ENCODE measurements at regions not wholly inside any gene's neighbourhood (a gene's known extent, or its start where the extent isn't known, plus 50 kb on each side); places are given as distances from the start of the nearest gene placed in this dataset.

DNA sequence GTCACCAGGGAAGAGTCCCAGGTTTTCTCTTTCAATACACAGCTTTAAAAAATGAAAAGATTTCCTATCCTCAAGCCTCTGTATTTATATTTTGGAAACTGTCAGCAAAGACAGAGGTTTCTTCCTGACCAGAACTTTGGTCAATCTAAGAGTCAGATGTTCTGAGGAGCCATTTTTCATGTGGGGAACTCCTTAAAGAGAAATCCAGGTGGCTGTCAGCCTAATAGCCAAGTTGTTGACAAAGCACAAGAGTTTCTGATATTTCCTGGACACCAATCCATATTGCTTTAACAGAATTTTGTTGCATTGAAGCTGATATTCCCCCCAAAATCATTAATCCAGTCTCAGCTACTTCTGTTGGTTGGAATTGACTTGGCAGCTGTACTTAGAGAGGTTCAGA is 318.6 kb upstream of the NFIA start:
- TF ChIP-seq, protein P1, sequence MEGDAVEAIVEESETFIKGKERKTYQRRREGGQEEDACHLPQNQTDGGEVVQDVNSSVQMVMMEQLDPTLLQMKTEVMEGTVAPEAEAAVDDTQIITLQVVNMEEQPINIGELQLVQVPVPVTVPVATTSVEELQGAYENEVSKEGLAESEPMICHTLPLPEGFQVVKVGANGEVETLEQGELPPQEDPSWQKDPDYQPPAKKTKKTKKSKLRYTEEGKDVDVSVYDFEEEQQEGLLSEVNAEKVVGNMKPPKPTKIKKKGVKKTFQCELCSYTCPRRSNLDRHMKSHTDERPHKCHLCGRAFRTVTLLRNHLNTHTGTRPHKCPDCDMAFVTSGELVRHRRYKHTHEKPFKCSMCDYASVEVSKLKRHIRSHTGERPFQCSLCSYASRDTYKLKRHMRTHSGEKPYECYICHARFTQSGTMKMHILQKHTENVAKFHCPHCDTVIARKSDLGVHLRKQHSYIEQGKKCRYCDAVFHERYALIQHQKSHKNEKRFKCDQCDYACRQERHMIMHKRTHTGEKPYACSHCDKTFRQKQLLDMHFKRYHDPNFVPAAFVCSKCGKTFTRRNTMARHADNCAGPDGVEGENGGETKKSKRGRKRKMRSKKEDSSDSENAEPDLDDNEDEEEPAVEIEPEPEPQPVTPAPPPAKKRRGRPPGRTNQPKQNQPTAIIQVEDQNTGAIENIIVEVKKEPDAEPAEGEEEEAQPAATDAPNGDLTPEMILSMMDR (IDR thresholded peaks at IDR 0.05), result no peak
- no peak for TF ChIP-seq POLR2A (IDR thresholded peaks at IDR 0.05)
- no peak overlapping the region for H3K4me3 ChIP-seq (ENCODE audit: low read depth, poor library complexity, severe bottlenecking)
- no peak for DNase-seq (ENCODE audit: low spot score in 2 of 2)
- intact Hi-C loops (cut with DNase I; ENCODE audit: low total_unique reads), result no loop called here

DNA sequence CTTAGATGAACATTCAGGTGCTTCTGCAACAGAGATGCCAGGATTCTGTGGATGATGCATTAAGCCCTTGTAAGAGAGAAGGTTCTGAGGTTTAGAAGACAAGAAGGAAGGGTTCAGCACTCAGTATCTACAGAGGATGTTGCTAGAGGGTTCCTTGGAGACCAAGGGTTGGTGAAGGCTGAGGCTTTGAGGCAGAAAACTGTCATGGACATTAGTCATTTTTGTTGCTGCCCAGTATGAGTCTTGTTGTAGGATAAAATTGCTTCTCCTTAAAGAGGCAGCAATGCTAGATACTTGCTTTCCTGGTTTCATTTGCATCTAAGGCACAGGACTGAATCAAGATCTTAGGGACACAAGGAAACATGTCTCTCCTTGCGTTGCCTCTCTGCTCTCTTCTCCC is 319.4 kb upstream of the NFIA start:
- no peak overlapping the region for H3K4me3 ChIP-seq (ENCODE audit: low read depth, poor library complexity, severe bottlenecking)
- intact Hi-C loops (cut with DNase I; ENCODE audit: low total_unique reads), result no loop called here
- TF ChIP-seq POLR2A (IDR thresholded peaks at IDR 0.05), result no peak
- TF ChIP-seq, protein P1 (IDR thresholded peaks at IDR 0.05), result no peak
- DNase-seq (ENCODE audit: low spot score in 2 of 2), result no peak
- WGBS, 2 donors, result 74 to 94% methylated on average over 1 of the region's 1 CpG

DNA sequence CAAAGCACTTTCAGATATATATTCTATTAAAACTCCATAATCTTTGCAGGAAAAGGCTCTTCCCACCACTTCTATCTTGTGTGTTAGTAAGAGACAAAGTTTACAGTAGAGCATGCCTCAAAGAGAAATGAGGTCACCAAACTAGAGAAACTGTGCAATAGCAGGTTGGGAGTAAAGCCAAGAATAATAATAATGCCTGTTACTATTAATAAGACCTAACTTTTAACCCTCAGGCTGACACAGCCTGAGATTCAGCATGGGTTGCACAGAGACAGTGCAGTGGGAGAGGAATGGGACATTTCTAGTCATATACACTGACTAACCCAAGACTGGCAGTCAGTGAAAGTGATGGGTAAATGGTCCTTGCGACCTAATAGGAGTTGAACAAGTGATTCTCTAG is 320.2 kb upstream of the NFIA start:
- DNase-seq (ENCODE audit: low spot score in 2 of 2), result no peak
- no peak overlapping the region for H3K4me3 ChIP-seq (ENCODE audit: low read depth, poor library complexity, severe bottlenecking)
- intact Hi-C loops (cut with DNase I; ENCODE audit: low total_unique reads), result no loop called here
- TF ChIP-seq POLR2A (IDR thresholded peaks at IDR 0.05), result no peak
- TF ChIP-seq, protein P1 (IDR thresholded peaks at IDR 0.05), result no peak
- WGBS, 2 donors, result 83 to 94% methylated on average over 1 of the region's 1 CpG

DNA sequence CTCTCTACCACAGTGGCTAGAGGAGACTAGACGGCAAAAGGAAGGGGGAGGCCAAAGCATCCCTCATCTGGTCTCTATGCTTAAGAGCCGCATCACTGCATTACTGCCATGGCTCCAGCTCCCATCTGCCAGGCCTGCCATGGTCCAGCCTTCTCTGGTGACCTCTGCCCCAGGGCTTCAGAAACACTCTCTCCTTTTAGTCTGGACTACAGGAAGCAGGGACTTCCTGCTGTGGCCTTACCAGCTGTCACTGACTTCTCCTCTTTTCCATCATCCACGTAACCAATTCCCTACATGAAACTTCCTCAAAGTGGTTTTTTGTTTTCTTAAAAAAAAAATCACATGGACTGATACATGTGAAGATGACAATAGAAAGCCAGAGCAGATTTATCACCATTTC is 323.1 kb upstream of the NFIA start:
- no peak overlapping the region for H3K4me3 ChIP-seq (ENCODE audit: low read depth, poor library complexity, severe bottlenecking)
- intact Hi-C loops (cut with DNase I; ENCODE audit: low total_unique reads), result no loop called here
- TF ChIP-seq, protein P1 (IDR thresholded peaks at IDR 0.05), result no peak
- TF ChIP-seq POLR2A (IDR thresholded peaks at IDR 0.05), result no peak
- WGBS, 2 donors, result 86 to 89% methylated on average over 3 of the region's 3 CpGs
- DNase-seq (ENCODE audit: low spot score in 2 of 2), result no peak

DNA sequence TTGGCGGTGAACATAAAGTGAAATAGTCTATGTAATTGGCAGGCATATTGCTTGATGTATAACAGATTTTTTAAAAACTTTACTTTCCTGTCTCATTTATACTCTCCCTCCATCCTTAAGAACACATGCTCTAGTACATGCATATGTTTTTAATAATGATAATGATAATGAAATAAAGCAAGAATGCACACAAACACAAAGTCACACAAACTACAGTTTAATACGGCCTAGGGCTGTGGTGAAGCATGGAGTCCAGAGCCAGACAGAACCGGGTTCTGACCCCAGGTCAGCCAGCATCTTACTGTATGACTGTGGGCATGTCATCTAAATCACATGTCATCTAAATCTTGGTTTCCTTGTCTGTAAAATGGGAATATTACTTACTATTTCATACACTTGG is 324.9 kb upstream of the NFIA start:
- DNase-seq (ENCODE audit: low spot score in 2 of 2), result no peak
- intact Hi-C loops (cut with DNase I; ENCODE audit: low total_unique reads), result no loop called here
- H3K4me3 ChIP-seq (ENCODE audit: low read depth, poor library complexity, severe bottlenecking), result no peak overlapping the region
- 59 to 78% methylated on average over 3 of the region's 3 CpGs for WGBS, 2 donors
- no peak for TF ChIP-seq POLR2A (IDR thresholded peaks at IDR 0.05)
- TF ChIP-seq, protein P1 (IDR thresholded peaks at IDR 0.05), result no peak

DNA sequence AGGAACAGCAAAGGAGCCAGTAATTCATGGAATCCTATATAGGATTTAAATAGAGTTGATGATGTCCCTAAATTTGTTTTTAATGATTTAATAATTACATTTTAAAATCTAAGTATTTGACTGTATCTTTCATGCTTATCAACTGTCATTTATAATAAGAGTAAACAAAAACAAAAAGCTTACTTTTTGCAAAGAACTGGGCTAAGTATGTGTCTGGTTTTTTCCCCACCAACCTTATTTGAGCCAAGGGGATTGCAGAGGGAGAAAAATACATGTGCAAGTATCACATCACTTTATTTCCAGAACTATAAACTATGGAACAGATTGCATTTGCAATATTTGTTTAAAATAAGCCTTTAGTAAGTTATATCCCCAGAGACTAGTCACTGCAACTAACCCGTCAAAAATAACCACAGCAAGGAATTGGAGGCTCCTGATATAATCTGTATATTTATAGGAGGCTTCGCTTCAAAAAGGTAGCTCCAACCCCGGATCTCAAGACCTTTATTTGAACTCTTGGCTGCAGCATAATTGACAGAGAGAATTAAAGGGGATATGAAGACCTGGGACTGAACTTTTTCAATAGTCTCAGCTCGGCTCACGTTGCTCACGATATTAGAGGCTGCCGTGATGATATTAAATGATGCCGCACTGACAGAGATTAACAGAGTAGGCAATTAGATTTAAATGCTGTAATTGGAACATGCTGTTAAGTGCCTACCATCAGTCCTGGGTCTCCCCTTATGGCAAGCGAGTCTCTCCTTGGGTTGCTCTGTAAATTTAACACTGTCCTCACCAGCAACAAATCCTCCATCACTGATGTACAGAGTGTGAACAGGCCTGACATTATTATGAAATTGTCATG is 329.1 kb upstream of the NFIA start:
- no peak for DNase-seq (ENCODE audit: low spot score in 2 of 2)
- TF ChIP-seq POLR2A (IDR thresholded peaks at IDR 0.05), result no peak
- TF ChIP-seq, protein P1 (IDR thresholded peaks at IDR 0.05), result no peak
- H3K4me3 ChIP-seq (ENCODE audit: low read depth, poor library complexity, severe bottlenecking), result no peak overlapping the region
- WGBS, 2 donors, result 86% methylated on average over 9 of the region's 9 CpGs
- intact Hi-C loops (cut with DNase I; ENCODE audit: low total_unique reads), result no loop called here

Measured in lower leg skin (tissue), 4 donors.